Stomach (tissue), 8 donors: ENCODE measurements at regions not wholly inside any gene's neighbourhood (a gene's known extent, or its start where the extent isn't known, plus 50 kb on each side); places are given as distances from the start of the nearest gene placed in this dataset.
"Not testable (repeated sequence)": the region's sequence is repeated elsewhere in the genome, so short reads cannot be mapped to it uniquely, and the experiment has no call there.

Source experiments
- DNase-seq, 2 donors: peaks; one replicate each; pipeline versions ENCODE4 v3.0.0 to v3.0.0-alpha.2; 2013 to 2019
- H3K27ac ChIP-seq, 5 donors: fragments of 200-600 bp in 4 of 5; sonication (generic) in 4 of 5; one replicate each; pipeline ENCODE4 v1.5.1; 2013 to 2019; ENCODE audit warnings: mild to moderate bottlenecking in 1 of 5, moderate library complexity in 1 of 5
- H3K27me3 ChIP-seq, 3 donors: fragments of 200-600 bp; sonication (generic); one replicate each; pipeline ENCODE4 v1.5.1; 2017 to 2019; ENCODE audit warnings: mixed run types in 1 of 3
- H3K36me3 ChIP-seq, 4 donors: fragments of 200-600 bp; sonication (generic); 1 replicate in 3 of 4; 2 replicates in 1 of 4; pipeline ENCODE4 v1.5.1; 2016 to 2019
- H3K4me1 ChIP-seq, 4 donors: fragments of 200-600 bp; sonication (generic); one replicate each; pipeline ENCODE4 v1.5.1; 2016 to 2019
- H3K4me3 ChIP-seq, 4 donors: fragments of 200-600 bp; sonication (generic) in 3 of 4; one replicate each; pipeline ENCODE4 v1.5.1; 2016 to 2019; ENCODE audit warnings: mild to moderate bottlenecking in 1 of 4
- H3K9me3 ChIP-seq, 4 donors: fragments of 200-600 bp; sonication (generic); one replicate each; pipeline ENCODE4 v1.5.1; 2016 to 2019
- EP300 ChIP-seq: sonication (generic); formaldehyde crosslinking; IDR thresholded peaks from one replicate; pipeline ENCODE4 v1.6.1; 2017; ENCODE audit warnings: antibody characterized with exemption
- POLR2A ChIP-seq, 4 donors: fragments of 450-650 bp; IDR thresholded peaks; one replicate each; pipeline ENCODE4 v1.6.1; 2016; ENCODE audit warnings: antibody characterized with exemption in 4 of 4, control low read depth in 2 of 4, mild to moderate bottlenecking in 1 of 4, moderate library complexity in 1 of 4
- POLR2AphosphoS5 ChIP-seq, 3 donors: sonication (generic); formaldehyde crosslinking; IDR thresholded peaks; one replicate each; pipeline ENCODE4 v1.6.1; 2016; ENCODE audit warnings: antibody characterized with exemption in 3 of 3
- WGBS, 5 donors: extraction: QIAGEN DNeasy Blood & Tissue Kit in 3 of 5; methylation state at CpG; one replicate each; pipeline versions ENCODE4 v1.1.5 to v1.1.7; 2013 to 2018; 5-methylcytosine and 5-hydroxymethylcytosine counted together
- intact Hi-C: fragments of 100-400 bp; cut with DNase I; formaldehyde crosslinking; loops from one replicate; pipeline ENCODE4 v1.15.1; 2023; ENCODE audit warnings: low total_unique reads
- TF ChIP-seq, protein P1 (sequence below), 7 experiments: fragments of 450-650 bp in 4 of 7; fragments of 200-600 bp in 3 of 7; sonication (generic) in 3 of 7; IDR thresholded peaks; one replicate each; pipeline ENCODE4 v1.5.1; 2016 to 2019; ENCODE audit warnings: antibody characterized with exemption in 7 of 7, control low read depth in 2 of 7, mild to moderate bottlenecking in 1 of 7
- donor health status: healthy with polysubstance abuse.
- donor health status: Bipolar disorder and iron deficiency.
- donor health status: healthy.

DNA sequence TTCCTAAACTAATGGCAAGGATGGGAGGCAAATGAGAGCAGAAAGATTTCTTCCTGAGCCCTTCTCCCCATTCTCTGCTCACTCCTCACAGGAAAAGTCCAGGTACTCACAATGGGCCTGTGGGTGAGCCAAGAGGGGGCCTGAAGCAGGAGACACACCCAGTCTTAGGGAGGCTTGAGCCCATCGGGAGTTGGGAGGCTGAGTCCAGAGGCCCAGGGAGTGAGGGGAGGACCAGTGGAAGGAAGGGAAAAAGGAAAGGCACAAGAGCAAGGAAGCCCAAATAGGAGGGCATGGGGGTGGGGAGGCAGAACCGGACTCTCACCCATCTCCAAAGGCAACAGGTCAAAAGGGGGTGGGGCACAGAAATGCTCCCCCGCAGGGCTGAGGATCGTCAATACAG lies 68.1 kb upstream of the CNEP1R1 start:
- Histone ChIP-seq H3K27me3 (no peaks in the 10 kb centered on the region), H3K36me3 (no peaks in the 10 kb centered on the region), H3K4me3 (no peak overlapping the region), H3K27ac (no peak overlapping the region), H3K4me1 (peaks cover 0 to 7% (median 2%) of the 10 kb centered on the region in 4 donors), H3K9me3 (no peaks in the 10 kb centered on the region)
- intact Hi-C loops = no loop called here
- WGBS, 5 donors = 77 to 90% (median 79%) methylated on average over 4 of the region's 4 CpGs
- TF ChIP-seq POLR2AphosphoS5 (IDR thresholded peaks at IDR 0.05) (no peak), EP300 (no peak)
- TF ChIP-seq, protein P1, sequence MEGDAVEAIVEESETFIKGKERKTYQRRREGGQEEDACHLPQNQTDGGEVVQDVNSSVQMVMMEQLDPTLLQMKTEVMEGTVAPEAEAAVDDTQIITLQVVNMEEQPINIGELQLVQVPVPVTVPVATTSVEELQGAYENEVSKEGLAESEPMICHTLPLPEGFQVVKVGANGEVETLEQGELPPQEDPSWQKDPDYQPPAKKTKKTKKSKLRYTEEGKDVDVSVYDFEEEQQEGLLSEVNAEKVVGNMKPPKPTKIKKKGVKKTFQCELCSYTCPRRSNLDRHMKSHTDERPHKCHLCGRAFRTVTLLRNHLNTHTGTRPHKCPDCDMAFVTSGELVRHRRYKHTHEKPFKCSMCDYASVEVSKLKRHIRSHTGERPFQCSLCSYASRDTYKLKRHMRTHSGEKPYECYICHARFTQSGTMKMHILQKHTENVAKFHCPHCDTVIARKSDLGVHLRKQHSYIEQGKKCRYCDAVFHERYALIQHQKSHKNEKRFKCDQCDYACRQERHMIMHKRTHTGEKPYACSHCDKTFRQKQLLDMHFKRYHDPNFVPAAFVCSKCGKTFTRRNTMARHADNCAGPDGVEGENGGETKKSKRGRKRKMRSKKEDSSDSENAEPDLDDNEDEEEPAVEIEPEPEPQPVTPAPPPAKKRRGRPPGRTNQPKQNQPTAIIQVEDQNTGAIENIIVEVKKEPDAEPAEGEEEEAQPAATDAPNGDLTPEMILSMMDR (IDR thresholded peaks at IDR 0.05) = no peak
- DNase-seq = no peak

- Histone ChIP-seq H3K4me3 (no peak overlapping the region), H3K9me3 (no peaks in the 10 kb centered on the region), H3K27me3 (no peaks in the 10 kb centered on the region), H3K27ac (no peak overlapping the region), H3K4me1 (peaks cover 0 to 7% (median 2%) of the 10 kb centered on the region in 4 donors), H3K36me3 (no peaks in the 10 kb centered on the region)
- intact Hi-C loops = no loop called here
- DNase-seq = no peak
- WGBS, 5 donors = 63 to 68% (median 66%) methylated on average over 3 of the region's 3 CpGs
- TF ChIP-seq, protein P1 (IDR thresholded peaks at IDR 0.05) = no peak
- TF ChIP-seq EP300 (no peak), POLR2A (IDR thresholded peaks at IDR 0.05) (no peak), POLR2AphosphoS5 (IDR thresholded peaks at IDR 0.05) (no peak)
Observed at GRCh38 chr16:49958448-49958847, 66.6 kb upstream of the CNEP1R1 start.

GRCh38 chr16:49959552-49960277 lies 65.3 kb upstream of the CNEP1R1 start:
- TF ChIP-seq POLR2A (IDR thresholded peaks at IDR 0.05) (no peak), POLR2AphosphoS5 (IDR thresholded peaks at IDR 0.05) (no peak), EP300 (no peak)
- TF ChIP-seq, protein P1 (IDR thresholded peaks at IDR 0.05) = no peak
- 83 to 91% (median 88%) methylated on average over 11 of the region's 11 CpGs for WGBS, 5 donors

DNA sequence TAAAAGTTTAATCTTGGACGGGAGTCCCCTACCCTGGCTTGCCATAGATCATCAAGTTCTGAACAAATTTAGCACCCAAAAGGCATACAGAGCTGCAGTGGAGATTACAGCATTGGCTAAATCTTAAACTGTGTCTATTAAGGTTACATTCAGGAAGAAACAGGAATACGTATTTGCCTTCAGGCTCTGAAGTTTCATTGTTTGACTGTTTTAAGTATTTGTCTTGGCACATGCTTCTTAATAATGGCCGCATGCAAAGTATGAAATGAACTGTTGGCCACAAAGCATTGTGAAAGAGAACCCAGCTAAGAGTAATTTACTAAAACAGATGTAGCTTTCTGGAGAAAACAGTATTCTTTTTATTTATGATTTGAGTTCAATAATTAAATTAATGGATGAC lies 63.9 kb upstream of the CNEP1R1 start:
- intact Hi-C loops = no loop called here
- DNase-seq = peak in 1 of 2 donors; percentile 32
- 23 to 41% (median 33%) methylated on average over 3 of the region's 3 CpGs for WGBS, 5 donors

More at GRCh38 chr16:49959552-49960277, 65.3 kb upstream of the CNEP1R1 start:
- H3K9me3 ChIP-seq = no peaks in the 10 kb centered on the region
- no peak overlapping the region for H3K4me3 ChIP-seq
- intact Hi-C loops = no loop called here
- H3K36me3 ChIP-seq = no peaks in the 10 kb centered on the region
- peaks cover 0 to 7% (median 2%) of the 10 kb centered on the region in 4 donors for H3K4me1 ChIP-seq
- no peak for DNase-seq
- no peak overlapping the region for H3K27ac ChIP-seq
- no peaks in the 10 kb centered on the region for H3K27me3 ChIP-seq

GRCh38 chr16:49962566-49962965 lies 62.5 kb upstream of the CNEP1R1 start:
- H3K9me3 ChIP-seq, H3K27me3 ChIP-seq, H3K4me1 ChIP-seq, H3K4me3 ChIP-seq, DNase-seq, H3K27ac ChIP-seq, intact Hi-C loops, H3K36me3 ChIP-seq: not testable (repeated sequence)
- 97 to 98% (median 97%) methylated on average over 6 of the region's 6 CpGs for WGBS, 5 donors

More for the DNA sequence above, 63.9 kb upstream of the CNEP1R1 start:
- H3K27me3 ChIP-seq = no peaks in the 10 kb centered on the region
- no peaks in the 10 kb centered on the region for H3K36me3 ChIP-seq
- no peak overlapping the region for H3K4me3 ChIP-seq
- peak overlapping the region in 1 of 5 donors; percentile 34 for H3K27ac ChIP-seq
- peaks cover 0 to 7% (median 2%) of the 10 kb centered on the region in 4 donors for H3K4me1 ChIP-seq
- TF ChIP-seq, protein P1 (IDR thresholded peaks at IDR 0.05) = no peak
- TF ChIP-seq POLR2AphosphoS5 (IDR thresholded peaks at IDR 0.05) (no peak), EP300 (no peak), POLR2A (IDR thresholded peaks at IDR 0.05) (no peak)
- H3K9me3 ChIP-seq = no peaks in the 10 kb centered on the region
